HEK293 (cell line): ENCODE measurements at regions not wholly inside any gene's neighbourhood (a gene's known extent, or its start where the extent isn't known, plus 50 kb on each side); places are given as distances from the start of the nearest gene placed in this dataset.
A peak's percentile ranks its signal among the peaks of the same experiment; 100 is the strongest.

ENCODE experiments used
- CTCF ChIA-PET: fragments of 350-600 bp; formaldehyde crosslinking; extraction: SDS; loops from one replicate; lab custom pipeline; 2021; ENCODE audit warnings: antibody characterized with exemption; lab: Yijun Ruan, JAX
- POLR2A ChIA-PET: fragments of 300-600 bp; formaldehyde crosslinking; extraction: SDS; loops from one replicate; lab custom pipeline; 2020; ENCODE audit warnings: antibody characterized with exemption, inconsistent platforms; lab: Yijun Ruan, JAX
- H3K27ac ChIP-seq: fragments of 200-500 bp; sonication (Bioruptor generic); 2 replicates; pipeline ENCODE4 v1.5.1; 2014; ENCODE audit warnings: low read depth, low read length, control low read depth, inconsistent platforms; ENCODE audit errors: extremely low read depth
- H3K36me3 ChIP-seq, 2 experiments: fragments of 200-500 bp in 1 of 2; sonication (Bioruptor generic) in 1 of 2; 1 replicate in 1 of 2; 2 replicates in 1 of 2; pipeline ENCODE4 v1.5.1; 2014 to 2017; ENCODE audit warnings: inconsistent platforms in 2 of 2, low read length in 2 of 2; ENCODE audit not compliant: control insufficient read depth in 2 of 2, insufficient read depth in 1 of 2
- H3K4me1 ChIP-seq: fragments of 200-500 bp; sonication (Bioruptor generic); 2 replicates; pipeline ENCODE4 v1.5.1; 2014; ENCODE audit warnings: mild to moderate bottlenecking, low read length, inconsistent platforms; ENCODE audit not compliant: control insufficient read depth, insufficient read depth
- H3K4me3 ChIP-seq: 2 replicates; pipeline ENCODE4 v1.5.1; 2011; ENCODE audit warnings: low read depth, mild to moderate bottlenecking, control low read depth, low read length, moderate library complexity
- H3K9me3 ChIP-seq: fragments of 200-500 bp; sonication (Bioruptor generic); 2 replicates; pipeline ENCODE4 v1.5.1; 2014; ENCODE audit warnings: low read depth, low read length, inconsistent platforms; ENCODE audit not compliant: control insufficient read depth, insufficient read depth
- FEZF1 ChIP-seq: fragments of 450-650 bp; formaldehyde crosslinking; IDR thresholded peaks from 2 replicates; pipeline ENCODE4 v1.5.1; 2016; ENCODE audit warnings: missing biosample characterization, missing genetic modification characterization
- KLF9 ChIP-seq: fragments of 450-650 bp; formaldehyde crosslinking; IDR thresholded peaks from 2 replicates; pipeline ENCODE4 v1.5.1; 2016; ENCODE audit warnings: missing biosample characterization, missing genetic modification characterization, low read depth
- SETDB1 ChIP-seq: IDR thresholded peaks from one replicate; pipeline ENCODE4 v1.6.1; 2017; ENCODE audit warnings: mild to moderate bottlenecking, low read length, moderate library complexity, mixed read lengths; ENCODE audit not compliant: insufficient read length
- YY1 ChIP-seq: fragments of 450-650 bp; formaldehyde crosslinking; IDR thresholded peaks from 2 replicates; pipeline ENCODE4 v1.5.1; 2018; ENCODE audit warnings: missing biosample characterization, missing genetic modification characterization
- ZBTB48 ChIP-seq: fragments of 450-650 bp; formaldehyde crosslinking; IDR thresholded peaks from 2 replicates; pipeline ENCODE4 v1.5.1; 2016; ENCODE audit warnings: missing biosample characterization, missing genetic modification characterization
- ZNF248 ChIP-seq: fragments of 450-650 bp; formaldehyde crosslinking; IDR thresholded peaks from 2 replicates; pipeline ENCODE4 v1.5.1; 2017; ENCODE audit warnings: missing biosample characterization, missing genetic modification characterization
- ZNF354C ChIP-seq: fragments of 450-650 bp; formaldehyde crosslinking; IDR thresholded peaks from 2 replicates; pipeline ENCODE4 v1.5.1; 2016; ENCODE audit warnings: missing biosample characterization, missing genetic modification characterization, low read depth, borderline replicate concordance
- ZNF398 ChIP-seq: fragments of 450-650 bp; formaldehyde crosslinking; IDR thresholded peaks from 2 replicates; pipeline ENCODE4 v1.5.1; 2017; ENCODE audit warnings: missing biosample characterization, missing genetic modification characterization
- ZNF561 ChIP-seq: fragments of 450-650 bp; IDR thresholded peaks from 2 replicates; pipeline ENCODE4 v1.5.1; 2018; ENCODE audit warnings: missing biosample characterization, missing genetic modification characterization, borderline replicate concordance
- ZNF623 ChIP-seq: fragments of 450-650 bp; formaldehyde crosslinking; IDR thresholded peaks from 2 replicates; pipeline ENCODE4 v1.5.1; 2016; ENCODE audit warnings: missing biosample characterization, missing genetic modification characterization
- ZNF624 ChIP-seq: fragments of 450-650 bp; formaldehyde crosslinking; IDR thresholded peaks from 2 replicates; pipeline ENCODE4 v1.5.1; 2017; ENCODE audit warnings: missing biosample characterization, missing genetic modification characterization
- ZNF645 ChIP-seq: fragments of 450-650 bp; formaldehyde crosslinking; IDR thresholded peaks from 2 replicates; pipeline ENCODE4; 2016; ENCODE audit warnings: missing biosample characterization, missing genetic modification characterization
- ZNF654 ChIP-seq: fragments of 450-650 bp; formaldehyde crosslinking; IDR thresholded peaks from 2 replicates; pipeline ENCODE4 v1.5.1; 2016; ENCODE audit warnings: low read depth, missing biosample characterization, missing genetic modification characterization
- ZNF785 ChIP-seq: fragments of 450-650 bp; formaldehyde crosslinking; IDR thresholded peaks from 2 replicates; pipeline ENCODE4 v1.5.1; 2016; ENCODE audit warnings: missing biosample characterization, missing genetic modification characterization
- ZSCAN5A ChIP-seq: fragments of 450-650 bp; formaldehyde crosslinking; IDR thresholded peaks from 2 replicates; pipeline ENCODE4 v1.5.1; 2016; ENCODE audit warnings: missing biosample characterization, missing genetic modification characterization
- TF ChIP-seq, protein P1 (sequence below): fragments of 450-650 bp; formaldehyde crosslinking; IDR thresholded peaks from 2 replicates; pipeline ENCODE4 v1.5.1; 2016; ENCODE audit warnings: missing biosample characterization, missing genetic modification characterization
- TF ChIP-seq, protein P2 (sequence below): fragments of 450-650 bp; formaldehyde crosslinking; IDR thresholded peaks from 2 replicates; pipeline ENCODE4 v1.5.1; 2016; ENCODE audit warnings: missing biosample characterization, missing genetic modification characterization

- POLR2A ChIA-PET = no interaction called here
Observed at GRCh38 chr5:172567843-172568242, 73.2 kb upstream of the NEURL1B start.

DNA sequence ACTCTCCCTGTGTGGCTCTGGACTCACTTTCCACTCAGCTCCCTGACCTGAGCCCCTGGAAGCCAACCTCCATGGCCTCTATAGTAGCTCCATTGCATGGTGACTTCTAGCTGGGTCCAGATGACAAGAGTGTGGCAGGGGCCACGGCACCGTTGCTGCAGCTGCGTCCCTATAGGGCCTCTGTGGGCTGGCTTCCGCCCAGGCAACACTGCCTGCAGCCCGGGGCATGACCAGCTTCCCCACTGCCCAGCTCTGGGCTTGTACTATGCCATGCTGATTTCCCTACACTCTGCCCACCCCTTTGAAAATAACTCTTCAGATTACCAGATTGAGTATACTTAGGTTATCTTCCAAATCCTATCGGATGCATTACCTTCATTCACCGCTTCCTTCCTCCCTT, 73.8 kb upstream of the NEURL1B start:
- H3K4me3 ChIP-seq = no peak overlapping the region
- TF ChIP-seq ZNF624 (tag by site-specific recombination) = no peak
- no peak for TF ChIP-seq ZNF248 (tag by site-specific recombination)
- TF ChIP-seq ZNF785 = no peak
- TF ChIP-seq, protein P1, sequence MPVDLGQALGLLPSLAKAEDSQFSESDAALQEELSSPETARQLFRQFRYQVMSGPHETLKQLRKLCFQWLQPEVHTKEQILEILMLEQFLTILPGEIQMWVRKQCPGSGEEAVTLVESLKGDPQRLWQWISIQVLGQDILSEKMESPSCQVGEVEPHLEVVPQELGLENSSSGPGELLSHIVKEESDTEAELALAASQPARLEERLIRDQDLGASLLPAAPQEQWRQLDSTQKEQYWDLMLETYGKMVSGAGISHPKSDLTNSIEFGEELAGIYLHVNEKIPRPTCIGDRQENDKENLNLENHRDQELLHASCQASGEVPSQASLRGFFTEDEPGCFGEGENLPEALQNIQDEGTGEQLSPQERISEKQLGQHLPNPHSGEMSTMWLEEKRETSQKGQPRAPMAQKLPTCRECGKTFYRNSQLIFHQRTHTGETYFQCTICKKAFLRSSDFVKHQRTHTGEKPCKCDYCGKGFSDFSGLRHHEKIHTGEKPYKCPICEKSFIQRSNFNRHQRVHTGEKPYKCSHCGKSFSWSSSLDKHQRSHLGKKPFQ (tag by site-specific recombination) = no peak
- no peak for TF ChIP-seq ZNF645 (tag by site-specific recombination)
- no peak for TF ChIP-seq KLF9 (tag by site-specific recombination)
- no peak for TF ChIP-seq ZNF354C (tag by site-specific recombination)
- TF ChIP-seq ZSCAN5A (tag by site-specific recombination) = no peak
- no peak for TF ChIP-seq ZNF561 (tag by site-specific recombination)
- no peak for TF ChIP-seq ZNF654 (tag by site-specific recombination)
- no peak for TF ChIP-seq ZBTB48 (tag by site-specific recombination)
- no peak overlapping the region for H3K27ac ChIP-seq
- no peaks in the 10 kb centered on the region for H3K36me3 ChIP-seq
- H3K9me3 ChIP-seq = no peaks in the 10 kb centered on the region
- CTCF ChIA-PET = interaction anchor here (1.3 kb wide), 1 partner anchor 88 kb away, joined by 4 read pairs; no protein-coding TSS in a partner anchor
- POLR2A ChIA-PET = no interaction called here
- H3K4me1 ChIP-seq = no peaks in the 10 kb centered on the region

More at GRCh38 chr5:172567843-172568242, 73.2 kb upstream of the NEURL1B start:
- H3K4me1 ChIP-seq = no peaks in the 10 kb centered on the region
- CTCF ChIA-PET = no interaction called here
- no peaks in the 10 kb centered on the region for H3K36me3 ChIP-seq
- H3K4me3 ChIP-seq = no peak overlapping the region
- no peak overlapping the region for H3K27ac ChIP-seq
- no peaks in the 10 kb centered on the region for H3K9me3 ChIP-seq
- TF ChIP-seq YY1 (no peak), ZNF623 (tag by site-specific recombination) (peak; percentile 89), KLF9 (tag by site-specific recombination) (0 out of 2 replicates have a peak, but pooled peaks have one; percentile 19), SETDB1 (no peak), FEZF1 (tag by site-specific recombination) (no peak), ZNF398 (tag by site-specific recombination) (no peak)
- TF ChIP-seq, protein P2, sequence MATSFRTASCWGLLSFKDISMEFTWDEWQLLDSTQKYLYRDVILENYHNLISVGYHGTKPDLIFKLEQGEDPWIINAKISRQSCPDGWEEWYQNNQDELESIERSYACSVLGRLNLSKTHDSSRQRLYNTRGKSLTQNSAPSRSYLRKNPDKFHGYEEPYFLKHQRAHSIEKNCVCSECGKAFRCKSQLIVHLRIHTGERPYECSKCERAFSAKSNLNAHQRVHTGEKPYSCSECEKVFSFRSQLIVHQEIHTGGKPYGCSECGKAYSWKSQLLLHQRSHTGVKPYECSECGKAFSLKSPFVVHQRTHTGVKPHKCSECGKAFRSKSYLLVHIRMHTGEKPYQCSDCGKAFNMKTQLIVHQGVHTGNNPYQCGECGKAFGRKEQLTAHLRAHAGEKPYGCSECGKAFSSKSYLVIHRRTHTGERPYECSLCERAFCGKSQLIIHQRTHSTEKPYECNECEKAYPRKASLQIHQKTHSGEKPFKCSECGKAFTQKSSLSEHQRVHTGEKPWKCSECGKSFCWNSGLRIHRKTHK (tag by site-specific recombination) = no peak
